Large intestine (tissue), 3 donors: ENCODE measurements at regions not wholly inside any gene's neighbourhood (a gene's known extent, or its start where the extent isn't known, plus 50 kb on each side); places are given as distances from the start of the nearest gene placed in this dataset.

Experiments used
- DNase-seq, 2 donors: peaks; one replicate each; pipeline versions ENCODE4 v3.0.0 to v3.0.0-alpha.2; 2013
- H3K27ac ChIP-seq: one replicate; pipeline ENCODE4 v1.5.1; 2013; ENCODE audit warnings: low read length
- H3K27me3 ChIP-seq: 2 replicates; pipeline ENCODE4 v1.6.1; 2013; ENCODE audit warnings: low read length; ENCODE audit not compliant: control insufficient read depth, insufficient read depth
- H3K36me3 ChIP-seq: 2 replicates; pipeline ENCODE4 v1.6.1; 2013; ENCODE audit warnings: low read length; ENCODE audit not compliant: control insufficient read depth, insufficient read depth
- H3K4me1 ChIP-seq: one replicate; pipeline ENCODE4 v1.6.1; 2013; ENCODE audit warnings: low read length; ENCODE audit not compliant: control insufficient read depth, insufficient read depth
- H3K4me3 ChIP-seq: one replicate; pipeline ENCODE4 v1.5.1; 2013; ENCODE audit warnings: low read length
- H3K9me3 ChIP-seq: one replicate; pipeline ENCODE4 v1.6.1; 2013; ENCODE audit warnings: mild to moderate bottlenecking, low read depth, low read length, moderate library complexity; ENCODE audit not compliant: control insufficient read depth
- WGBS: methylation state at CpG from one replicate; pipeline ENCODE4 v1.1.5; 2013; ENCODE audit warnings: low lambda C conversion rate; ENCODE audit not compliant: insufficient coverage; 5-methylcytosine and 5-hydroxymethylcytosine counted together

DNA sequence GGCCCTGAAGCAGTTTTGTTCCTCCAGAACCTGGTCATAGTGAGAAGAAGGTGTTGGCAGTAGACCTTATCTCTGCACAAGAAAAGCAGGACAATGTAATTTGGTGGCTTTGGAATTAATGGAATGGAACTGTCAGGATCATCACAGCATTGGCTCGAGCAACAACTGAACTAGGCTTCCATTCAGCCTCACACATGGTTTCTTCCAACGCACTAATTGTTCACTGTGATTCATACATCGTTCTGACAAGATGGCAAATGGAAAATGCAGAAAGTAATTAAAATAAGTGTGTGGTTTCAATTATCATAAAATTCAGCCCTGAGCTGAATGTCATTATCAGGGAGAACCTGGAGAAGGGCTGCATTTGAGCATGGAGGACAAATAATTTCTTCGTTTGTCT, 80.6 kb downstream of the MFSD1 start:
- Histone ChIP-seq H3K4me1 (no peaks in the 10 kb centered on the region), H3K9me3 (no peaks in the 10 kb centered on the region), H3K27ac (no peak overlapping the region), H3K27me3 (no peaks in the 10 kb centered on the region), H3K4me3 (no peak overlapping the region), H3K36me3 (no peaks in the 10 kb centered on the region)
- 90% methylated on average over 3 of the region's 4 CpGs for WGBS
- no peak for DNase-seq

- H3K36me3 ChIP-seq, result no peaks in the 10 kb centered on the region
- H3K4me1 ChIP-seq, result no peaks in the 10 kb centered on the region
- no peaks in the 10 kb centered on the region for H3K9me3 ChIP-seq
- 48% methylated on average over 4 of the region's 6 CpGs for WGBS
- no peak for DNase-seq
- no peak overlapping the region for H3K27ac ChIP-seq
- H3K27me3 ChIP-seq, result no peaks in the 10 kb centered on the region
- H3K4me3 ChIP-seq, result no peak overlapping the region
These were observed 94.9 kb downstream of the MFSD1 start for GRCh38 chr3:158896729-158897128.

DNA sequence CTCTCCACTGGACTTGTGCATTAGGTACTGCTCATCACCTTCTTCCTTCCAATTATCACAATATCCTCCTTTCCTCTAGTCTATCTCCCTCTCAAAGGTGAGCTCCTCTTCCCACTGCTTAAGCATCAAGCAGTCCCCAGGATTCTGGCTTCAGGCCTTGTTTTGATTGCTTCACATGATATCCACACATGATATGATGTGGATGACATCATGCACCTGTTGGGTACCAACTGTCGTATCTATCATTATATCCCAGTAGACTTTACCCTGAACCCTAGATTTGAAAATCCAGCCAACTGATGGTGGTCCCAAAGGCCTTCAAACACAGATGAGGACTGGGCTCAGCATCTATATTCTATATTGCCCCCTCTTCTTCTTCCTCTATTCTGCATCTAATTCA, 104.9 kb downstream of the MFSD1 start:
- Histone ChIP-seq H3K36me3 (no peaks in the 10 kb centered on the region), H3K27me3 (no peaks in the 10 kb centered on the region), H3K4me1 (no peaks in the 10 kb centered on the region), H3K9me3 (no peaks in the 10 kb centered on the region), H3K4me3 (no peak overlapping the region), H3K27ac (no peak overlapping the region)
- no peak for DNase-seq
- WGBS, result no CpG with 5 or more reads among the region's 1 CpG

DNA sequence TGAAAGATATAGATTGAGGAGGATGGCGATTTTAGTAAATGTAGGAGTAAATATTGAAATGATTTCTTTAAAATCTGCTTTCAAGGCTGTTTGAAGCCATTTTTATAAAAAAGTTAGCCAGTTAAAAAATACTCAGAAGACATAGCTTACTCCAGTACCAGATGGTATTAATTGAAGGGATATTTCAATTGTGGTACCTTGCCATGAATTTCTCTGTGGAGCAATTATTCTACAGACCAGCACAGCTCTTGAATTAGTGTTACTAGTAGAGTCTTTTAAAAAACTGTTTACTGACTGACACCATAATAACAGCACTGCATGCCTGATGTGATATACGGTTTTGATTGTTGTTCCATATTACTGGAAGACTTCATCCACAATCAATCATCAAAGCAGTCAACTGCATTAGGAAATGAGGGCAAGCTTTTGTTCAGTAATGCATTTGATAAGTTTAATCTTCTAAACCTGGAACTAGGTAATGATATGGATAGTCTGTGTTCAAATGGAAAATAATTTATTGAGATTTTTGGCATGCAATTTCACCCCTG, 106.4 kb downstream of the MFSD1 start:
- Histone ChIP-seq H3K4me1 (no peaks in the 10 kb centered on the region), H3K4me3 (no peak overlapping the region), H3K27me3 (no peaks in the 10 kb centered on the region), H3K36me3 (no peaks in the 10 kb centered on the region), H3K27ac (no peak overlapping the region), H3K9me3 (no peaks in the 10 kb centered on the region)
- no CpG with 5 or more reads among the region's 2 CpGs for WGBS
- DNase-seq, result no peak

GRCh38 chr3:158909870-158910269, 108.0 kb downstream of the MFSD1 start:
- WGBS, result no CpG with 5 or more reads among the region's 2 CpGs
- H3K27ac ChIP-seq, result no peak overlapping the region
- DNase-seq, result no peak
- no peaks in the 10 kb centered on the region for H3K4me1 ChIP-seq
- H3K4me3 ChIP-seq, result no peak overlapping the region
- no peaks in the 10 kb centered on the region for H3K27me3 ChIP-seq
- H3K36me3 ChIP-seq, result no peaks in the 10 kb centered on the region
- H3K9me3 ChIP-seq, result no peaks in the 10 kb centered on the region

DNA sequence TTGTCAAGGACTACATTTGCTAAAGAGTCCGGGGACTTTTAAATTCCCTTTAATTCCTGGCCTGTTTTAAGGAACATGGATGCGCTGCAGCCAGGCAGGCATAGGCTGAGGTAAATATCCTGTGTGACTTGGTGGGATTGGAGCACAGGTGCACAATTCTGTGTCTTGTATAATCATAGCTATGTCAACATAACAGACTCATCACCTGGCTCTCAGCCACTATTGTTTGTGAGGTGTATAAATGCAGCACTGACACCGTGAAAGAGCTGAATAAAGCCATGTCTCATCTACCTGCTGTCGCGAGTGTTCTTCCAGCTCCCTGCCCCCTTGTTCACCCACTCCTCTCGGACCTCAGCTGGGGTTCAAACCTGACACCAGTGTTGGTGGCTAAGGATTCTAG, 109.7 kb downstream of the MFSD1 start:
- no peaks in the 10 kb centered on the region for H3K9me3 ChIP-seq
- H3K4me3 ChIP-seq, result no peak overlapping the region
- no peaks in the 10 kb centered on the region for H3K36me3 ChIP-seq
- no peaks in the 10 kb centered on the region for H3K27me3 ChIP-seq
- DNase-seq, result no peak
- WGBS, result 83% methylated on average over 2 of the region's 6 CpGs
- no peak overlapping the region for H3K27ac ChIP-seq
- H3K4me1 ChIP-seq, result no peaks in the 10 kb centered on the region

- WGBS, result no CpG with 5 or more reads among the region's 3 CpGs
- Histone ChIP-seq H3K27me3 (no peaks in the 10 kb centered on the region), H3K36me3 (no peaks in the 10 kb centered on the region), H3K9me3 (no peaks in the 10 kb centered on the region), H3K4me1 (no peaks in the 10 kb centered on the region), H3K4me3 (no peak overlapping the region), H3K27ac (no peak overlapping the region)
- no peak for DNase-seq
These were observed 110.3 kb downstream of the MFSD1 start for GRCh38 chr3:158912188-158912587.

DNA sequence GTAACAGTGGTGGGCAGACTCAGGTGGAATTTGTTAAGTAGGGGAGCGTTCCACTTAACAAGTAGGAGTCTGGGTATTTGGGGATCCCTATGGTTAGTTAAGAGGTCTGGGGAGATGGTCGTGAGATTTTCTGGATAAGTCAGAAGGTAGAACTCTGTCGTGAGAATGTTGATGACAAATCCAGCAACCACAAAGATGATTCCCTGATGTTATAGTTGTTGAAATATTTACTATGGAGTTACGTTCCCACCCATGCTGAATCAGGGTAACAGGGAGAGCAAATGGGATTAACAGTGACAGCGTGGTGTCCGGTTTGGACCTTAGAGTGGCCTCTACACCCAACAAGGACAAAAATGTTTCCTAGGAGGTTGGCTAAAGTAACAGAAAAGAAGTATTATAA, 110.8 kb downstream of the MFSD1 start:
- no CpG with 5 or more reads among the region's 6 CpGs for WGBS
- no peak for DNase-seq
- no peak overlapping the region for H3K4me3 ChIP-seq
- H3K9me3 ChIP-seq, result no peaks in the 10 kb centered on the region
- no peak overlapping the region for H3K27ac ChIP-seq
- no peaks in the 10 kb centered on the region for H3K27me3 ChIP-seq
- no peaks in the 10 kb centered on the region for H3K36me3 ChIP-seq
- H3K4me1 ChIP-seq, result no peaks in the 10 kb centered on the region

DNA sequence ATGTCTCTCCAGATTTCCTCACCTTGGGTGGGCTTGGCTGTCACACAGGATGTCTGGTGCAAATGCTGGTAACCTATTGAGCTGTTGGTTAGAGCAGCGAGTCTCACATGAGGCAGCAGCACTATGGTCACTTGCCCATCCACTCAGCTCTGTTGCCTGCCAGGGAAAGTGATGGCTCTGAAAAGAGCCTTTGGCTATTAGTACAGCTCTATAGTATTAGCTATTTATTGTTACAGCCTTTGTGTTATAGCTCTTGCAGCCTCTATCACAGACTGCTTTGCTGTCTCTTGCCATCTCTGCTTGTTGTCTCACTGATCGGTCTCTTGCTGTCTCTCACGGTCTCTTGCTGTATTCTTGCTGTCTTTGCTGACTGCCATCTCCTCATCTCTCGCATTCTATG, 114.3 kb downstream of the MFSD1 start:
- Histone ChIP-seq H3K36me3 (no peaks in the 10 kb centered on the region), H3K4me1 (no peaks in the 10 kb centered on the region), H3K4me3 (no peak overlapping the region), H3K27me3 (no peaks in the 10 kb centered on the region), H3K9me3 (no peaks in the 10 kb centered on the region), H3K27ac (no peak overlapping the region)
- no peak for DNase-seq
- WGBS, result no CpG with 5 or more reads among the region's 4 CpGs

GRCh38 chr3:158918008-158918407, 116.2 kb downstream of the MFSD1 start:
- no peaks in the 10 kb centered on the region for H3K36me3 ChIP-seq
- no peaks in the 10 kb centered on the region for H3K9me3 ChIP-seq
- no peaks in the 10 kb centered on the region for H3K4me1 ChIP-seq
- no peak overlapping the region for H3K27ac ChIP-seq
- no peaks in the 10 kb centered on the region for H3K27me3 ChIP-seq
- WGBS, result no CpG with 5 or more reads among the region's 3 CpGs
- DNase-seq, result peak; percentile 26 to 34
- H3K4me3 ChIP-seq, result no peak overlapping the region

DNA sequence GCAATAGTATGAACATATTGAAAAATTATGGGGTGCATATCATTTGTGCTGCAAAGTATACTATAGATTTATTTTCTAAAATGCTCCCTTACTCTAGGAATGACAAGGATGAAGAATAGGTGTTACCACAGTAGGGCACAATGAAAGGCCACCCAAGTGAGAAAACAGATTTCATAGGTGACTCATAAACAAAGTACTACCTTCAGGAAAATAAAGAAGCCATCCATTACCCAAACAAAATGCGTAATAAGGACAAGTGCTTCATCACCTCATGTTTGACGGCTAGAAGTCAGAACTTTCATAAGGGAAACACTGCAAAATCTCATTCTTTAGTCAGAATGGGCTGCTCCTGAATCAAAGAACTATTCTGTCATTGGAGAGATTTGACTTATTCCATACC, 116.6 kb downstream of the MFSD1 start:
- H3K9me3 ChIP-seq, result no peaks in the 10 kb centered on the region
- H3K4me1 ChIP-seq, result no peaks in the 10 kb centered on the region
- no peak overlapping the region for H3K27ac ChIP-seq
- no peak for DNase-seq
- WGBS, result 90% methylated on average over 2 of the region's 2 CpGs
- H3K27me3 ChIP-seq, result no peaks in the 10 kb centered on the region
- no peak overlapping the region for H3K4me3 ChIP-seq
- H3K36me3 ChIP-seq, result no peaks in the 10 kb centered on the region
